Transverse colon (tissue), 4 donors: ENCODE measurements at regions not wholly inside any gene's neighbourhood (a gene's known extent, or its start where the extent isn't known, plus 50 kb on each side); places are given as distances from the start of the nearest gene placed in this dataset.

Experiments used
- POLR2A ChIP-seq: fragments of 450-650 bp; IDR thresholded peaks from one replicate; pipeline ENCODE4 v1.6.1; 2016; ENCODE audit warnings: antibody characterized with exemption, mild to moderate bottlenecking, moderate library complexity
- POLR2AphosphoS5 ChIP-seq, 3 donors: sonication (generic); formaldehyde crosslinking; IDR thresholded peaks; one replicate each; pipeline ENCODE4 v1.6.1; 2016; ENCODE audit warnings: antibody characterized with exemption in 3 of 3
- TF ChIP-seq, protein P1 (sequence below), 5 experiments: fragments of 200-600 bp in 3 of 5; fragments of 450-650 bp in 2 of 5; sonication (generic) in 3 of 5; IDR thresholded peaks; 1 replicate in 2 of 5; 2 replicates in 3 of 5; pipeline ENCODE4 v1.5.1; 2016 to 2017; ENCODE audit warnings: antibody characterized with exemption in 5 of 5, inconsistent platforms in 3 of 5, mild to moderate bottlenecking in 2 of 5, moderate library complexity in 1 of 5

DNA sequence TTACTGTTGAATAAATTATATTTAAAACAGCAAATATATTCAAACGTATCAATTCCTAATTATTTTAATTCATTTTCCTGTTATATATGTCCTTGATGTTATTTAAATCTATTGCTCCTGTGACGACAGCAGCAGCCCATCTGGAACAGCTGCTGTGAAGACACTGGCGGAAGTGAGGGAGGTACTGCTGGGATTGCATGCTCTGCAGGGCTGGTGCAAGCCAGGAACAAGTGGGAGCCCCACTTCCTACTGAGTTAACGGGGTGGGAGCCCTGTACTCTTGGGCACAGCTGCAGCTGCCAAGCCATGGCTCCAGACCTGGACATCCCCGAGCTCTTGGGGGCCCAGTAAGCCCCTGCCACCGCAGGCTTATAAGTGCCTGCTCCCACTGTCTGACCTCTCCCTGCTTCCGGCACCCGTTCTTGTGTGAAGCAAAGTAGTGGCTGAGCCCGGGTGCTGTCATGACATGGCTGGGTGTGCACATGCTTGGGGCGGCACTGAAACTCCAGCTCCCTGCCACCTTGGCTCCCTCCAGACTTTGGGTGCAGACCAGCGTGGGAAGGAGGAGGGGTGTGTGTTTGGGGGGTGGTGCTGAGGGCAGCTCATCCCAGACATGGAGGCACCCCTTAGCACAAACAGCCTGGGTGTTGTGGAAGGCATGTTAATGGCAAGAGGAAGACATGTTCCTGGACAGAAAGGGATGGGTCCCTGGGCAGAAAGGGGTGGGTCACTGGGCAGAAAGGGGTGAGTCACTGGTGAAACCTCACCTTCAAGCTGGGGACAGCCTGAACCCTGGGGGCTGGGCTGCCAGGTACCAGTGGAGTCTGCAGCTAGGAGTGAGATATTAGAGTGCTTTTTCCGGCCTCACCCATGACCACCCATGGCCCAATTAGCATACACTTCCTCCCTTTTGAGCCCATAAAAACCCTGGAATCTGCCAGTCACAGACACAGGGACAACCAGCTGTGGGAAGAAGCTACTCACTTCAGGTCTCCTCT, 1981.3 kb upstream of the IGFBP7 start:
- TF ChIP-seq POLR2AphosphoS5 (IDR thresholded peaks at IDR 0.05) (no peak), POLR2A (no peak)
- TF ChIP-seq, protein P1, sequence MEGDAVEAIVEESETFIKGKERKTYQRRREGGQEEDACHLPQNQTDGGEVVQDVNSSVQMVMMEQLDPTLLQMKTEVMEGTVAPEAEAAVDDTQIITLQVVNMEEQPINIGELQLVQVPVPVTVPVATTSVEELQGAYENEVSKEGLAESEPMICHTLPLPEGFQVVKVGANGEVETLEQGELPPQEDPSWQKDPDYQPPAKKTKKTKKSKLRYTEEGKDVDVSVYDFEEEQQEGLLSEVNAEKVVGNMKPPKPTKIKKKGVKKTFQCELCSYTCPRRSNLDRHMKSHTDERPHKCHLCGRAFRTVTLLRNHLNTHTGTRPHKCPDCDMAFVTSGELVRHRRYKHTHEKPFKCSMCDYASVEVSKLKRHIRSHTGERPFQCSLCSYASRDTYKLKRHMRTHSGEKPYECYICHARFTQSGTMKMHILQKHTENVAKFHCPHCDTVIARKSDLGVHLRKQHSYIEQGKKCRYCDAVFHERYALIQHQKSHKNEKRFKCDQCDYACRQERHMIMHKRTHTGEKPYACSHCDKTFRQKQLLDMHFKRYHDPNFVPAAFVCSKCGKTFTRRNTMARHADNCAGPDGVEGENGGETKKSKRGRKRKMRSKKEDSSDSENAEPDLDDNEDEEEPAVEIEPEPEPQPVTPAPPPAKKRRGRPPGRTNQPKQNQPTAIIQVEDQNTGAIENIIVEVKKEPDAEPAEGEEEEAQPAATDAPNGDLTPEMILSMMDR (IDR thresholded peaks at IDR 0.05), result no peak
